ENCODE measurements at regions not wholly inside any gene's neighbourhood (a gene's known extent, or its start where the extent isn't known, plus 50 kb on each side); places are given as distances from the start of the nearest gene placed in this dataset.

GRCh38 chr13:60689571-60689970 lies 292.6 kb downstream of the TDRD3 start:
- intact Hi-C loops (cut with DNase I): no loop called here
- no peaks in the 10 kb centered on the region for H3K9me3 ChIP-seq
- no peak for ATAC-seq
- DNase-seq: no peak
- TF ChIP-seq CTCF (IDR thresholded peaks at IDR 0.05): no peak
- H3K27ac ChIP-seq: no peak overlapping the region
- no peaks in the 10 kb centered on the region for H3K4me1 ChIP-seq
- no peaks in the 10 kb centered on the region for H3K27me3 ChIP-seq (ENCODE audit: low read depth)
- no peaks in the 10 kb centered on the region for H3K36me3 ChIP-seq
- H3K4me3 ChIP-seq: no peak overlapping the region

- ATAC-seq (no peak), DNase-seq (no peak)
- H3K36me3 ChIP-seq: no peaks in the 10 kb centered on the region
- H3K27me3 ChIP-seq (ENCODE audit: low read depth): no peaks in the 10 kb centered on the region
- intact Hi-C loops (cut with DNase I): no loop called here
- H3K9me3 ChIP-seq: no peaks in the 10 kb centered on the region
- no peaks in the 10 kb centered on the region for H3K4me1 ChIP-seq
- H3K4me3 ChIP-seq: no peak overlapping the region
- H3K27ac ChIP-seq: no peak overlapping the region
- TF ChIP-seq CTCF (IDR thresholded peaks at IDR 0.05): no peak
Observed at GRCh38 chr13:60689076-60689475, 292.1 kb downstream of the TDRD3 start.

GRCh38 chr13:60679928-60680694 lies 283.1 kb downstream of the TDRD3 start:
- no peak for TF ChIP-seq CTCF (IDR thresholded peaks at IDR 0.05)
- DNase-seq: no peak
- H3K9me3 ChIP-seq: no peaks in the 10 kb centered on the region
- no peak overlapping the region for H3K4me3 ChIP-seq
- no peaks in the 10 kb centered on the region for H3K4me1 ChIP-seq
- no peak overlapping the region for H3K27ac ChIP-seq
- H3K27me3 ChIP-seq (ENCODE audit: low read depth): no peaks in the 10 kb centered on the region
- ATAC-seq: no peak
- H3K36me3 ChIP-seq: no peaks in the 10 kb centered on the region
- intact Hi-C loops (cut with DNase I): no loop called here

- Histone ChIP-seq H3K27me3 (ENCODE audit: low read depth) (no peaks in the 10 kb centered on the region), H3K27ac (no peak overlapping the region), H3K4me1 (no peaks in the 10 kb centered on the region), H3K36me3 (no peaks in the 10 kb centered on the region), H3K4me3 (no peak overlapping the region), H3K9me3 (no peaks in the 10 kb centered on the region)
- intact Hi-C loops (cut with DNase I): no loop called here
- ATAC-seq: no peak
- no peak for TF ChIP-seq CTCF (IDR thresholded peaks at IDR 0.05)
- DNase-seq: no peak
Observed at GRCh38 chr13:60679131-60679530, 282.1 kb downstream of the TDRD3 start.

- intact Hi-C loops (cut with DNase I): no loop called here
- DNase-seq (no peak), ATAC-seq (no peak)
- Histone ChIP-seq H3K27ac (no peak overlapping the region), H3K27me3 (ENCODE audit: low read depth) (no peaks in the 10 kb centered on the region), H3K36me3 (no peaks in the 10 kb centered on the region), H3K4me1 (no peaks in the 10 kb centered on the region), H3K4me3 (no peak overlapping the region), H3K9me3 (no peaks in the 10 kb centered on the region)
- TF ChIP-seq CTCF (IDR thresholded peaks at IDR 0.05): no peak
Observed at GRCh38 chr13:60671386-60671785, 274.4 kb downstream of the TDRD3 start.
